ENCODE measurements at regions not wholly inside any gene's neighbourhood (a gene's known extent, or its start where the extent isn't known, plus 50 kb on each side); places are given as distances from the start of the nearest gene placed in this dataset.

GRCh38 chr7:91356915-91357314 lies 92.7 kb downstream of the FZD1 start:
- TF ChIP-seq POLR2A (IDR thresholded peaks at IDR 0.05) (no peak), CTCF (IDR thresholded peaks at IDR 0.05) (no peak)

All from stomach (tissue), 4 donors.